Adrenal gland (tissue), 5 donors: ENCODE measurements at regions not wholly inside any gene's neighbourhood (a gene's known extent, or its start where the extent isn't known, plus 50 kb on each side); places are given as distances from the start of the nearest gene placed in this dataset.

Source experiments
- CTCF ChIP-seq, 6 experiments: fragments of 450-650 bp in 4 of 6; fragments of 200-600 bp in 2 of 6; sonication (generic) in 1 of 6; IDR thresholded peaks; 1 replicate in 5 of 6; 2 replicates in 1 of 6; pipeline versions ENCODE4 v1.5.1 to v1.8.0; 2016 to 2021; ENCODE audit warnings: antibody characterized with exemption in 6 of 6, mild to moderate bottlenecking in 2 of 6, moderate library complexity in 1 of 6
- POLR2A ChIP-seq, 2 donors: fragments of 450-650 bp; IDR thresholded peaks; one replicate each; pipeline ENCODE4 v1.6.1; 2017; ENCODE audit warnings: antibody characterized with exemption in 2 of 2, mild to moderate bottlenecking in 2 of 2, moderate library complexity in 1 of 2
- donor health status: DM: no; HTN: no; CAD: no.

GRCh38 chr7:52091101-52091500 is 774.5 kb upstream of the COBL start:
- TF ChIP-seq CTCF (IDR thresholded peaks at IDR 0.05) (no peak), POLR2A (IDR thresholded peaks at IDR 0.05) (no peak)
